ENCODE measurements at regions not wholly inside any gene's neighbourhood (a gene's known extent, or its start where the extent isn't known, plus 50 kb on each side); places are given as distances from the start of the nearest gene placed in this dataset.
A peak's percentile ranks its signal among the peaks of the same experiment; 100 is the strongest.

DNA sequence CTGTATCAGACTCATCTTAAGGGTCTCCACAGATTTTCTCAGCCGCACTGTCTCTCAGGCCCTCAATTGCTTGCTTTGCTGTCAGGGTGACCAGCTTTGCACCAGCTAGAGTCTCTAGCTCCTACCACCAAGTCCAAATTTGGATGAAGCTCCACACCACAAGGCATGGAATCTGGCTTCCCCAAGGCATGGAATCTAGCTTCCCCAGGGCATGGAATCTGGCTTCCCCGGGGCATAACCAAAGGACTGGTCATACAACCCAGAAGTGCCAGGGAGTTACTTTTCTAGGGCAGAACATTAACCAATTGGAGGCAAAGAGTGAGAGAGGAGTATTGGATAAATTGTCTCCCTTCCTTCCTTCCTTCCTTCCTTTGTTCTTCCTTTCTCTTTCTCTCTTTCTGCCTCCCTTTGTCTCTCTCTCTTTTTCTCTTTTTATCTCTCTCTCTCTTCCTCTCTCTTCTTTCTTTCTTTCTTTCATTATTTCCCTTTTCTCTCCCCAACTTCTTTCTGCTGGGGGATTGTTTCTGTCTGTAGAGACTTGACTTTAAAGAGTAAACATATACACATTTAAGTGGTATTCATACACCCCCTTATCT, 76.9 kb upstream of the HAO2 start:
- Histone ChIP-seq H3K27ac (ENCODE audit: low read depth in 2 of 2, low read length in 2 of 2) (no peak overlapping the region), H3K9ac (ENCODE audit: low read length in 3 of 3) (no peak overlapping the region), H3K36me3 (ENCODE audit: control insufficient read depth in 2 of 3, insufficient read depth in 3 of 3, low read length in 3 of 3) (no peaks in the 10 kb centered on the region), H3K4me3 (ENCODE audit: low read length in 3 of 3) (no peak overlapping the region), H3K4me1 (ENCODE audit: control insufficient read depth in 2 of 3, insufficient read depth in 2 of 3, low read depth in 1 of 3, low read length in 3 of 3) (peaks cover 0 to 9% (median 2%) of the 10 kb centered on the region in 3 donors), H3K9me3 (ENCODE audit: control insufficient read depth in 2 of 3, insufficient read depth in 1 of 3, low read length in 3 of 3) (no peaks in the 10 kb centered on the region), H3K27me3 (ENCODE audit: control insufficient read depth, insufficient read depth, low read length) (no peaks in the 10 kb centered on the region)
- FAIRE-seq (no peak), DNase-seq (no peak)
- intact Hi-C loops (cut with DNase I): no loop called here
- TF ChIP-seq, protein P1, sequence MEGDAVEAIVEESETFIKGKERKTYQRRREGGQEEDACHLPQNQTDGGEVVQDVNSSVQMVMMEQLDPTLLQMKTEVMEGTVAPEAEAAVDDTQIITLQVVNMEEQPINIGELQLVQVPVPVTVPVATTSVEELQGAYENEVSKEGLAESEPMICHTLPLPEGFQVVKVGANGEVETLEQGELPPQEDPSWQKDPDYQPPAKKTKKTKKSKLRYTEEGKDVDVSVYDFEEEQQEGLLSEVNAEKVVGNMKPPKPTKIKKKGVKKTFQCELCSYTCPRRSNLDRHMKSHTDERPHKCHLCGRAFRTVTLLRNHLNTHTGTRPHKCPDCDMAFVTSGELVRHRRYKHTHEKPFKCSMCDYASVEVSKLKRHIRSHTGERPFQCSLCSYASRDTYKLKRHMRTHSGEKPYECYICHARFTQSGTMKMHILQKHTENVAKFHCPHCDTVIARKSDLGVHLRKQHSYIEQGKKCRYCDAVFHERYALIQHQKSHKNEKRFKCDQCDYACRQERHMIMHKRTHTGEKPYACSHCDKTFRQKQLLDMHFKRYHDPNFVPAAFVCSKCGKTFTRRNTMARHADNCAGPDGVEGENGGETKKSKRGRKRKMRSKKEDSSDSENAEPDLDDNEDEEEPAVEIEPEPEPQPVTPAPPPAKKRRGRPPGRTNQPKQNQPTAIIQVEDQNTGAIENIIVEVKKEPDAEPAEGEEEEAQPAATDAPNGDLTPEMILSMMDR (IDR thresholded peaks at IDR 0.05; ENCODE audit: borderline replicate concordance, extremely low read depth, insufficient read depth): no peak

DNA sequence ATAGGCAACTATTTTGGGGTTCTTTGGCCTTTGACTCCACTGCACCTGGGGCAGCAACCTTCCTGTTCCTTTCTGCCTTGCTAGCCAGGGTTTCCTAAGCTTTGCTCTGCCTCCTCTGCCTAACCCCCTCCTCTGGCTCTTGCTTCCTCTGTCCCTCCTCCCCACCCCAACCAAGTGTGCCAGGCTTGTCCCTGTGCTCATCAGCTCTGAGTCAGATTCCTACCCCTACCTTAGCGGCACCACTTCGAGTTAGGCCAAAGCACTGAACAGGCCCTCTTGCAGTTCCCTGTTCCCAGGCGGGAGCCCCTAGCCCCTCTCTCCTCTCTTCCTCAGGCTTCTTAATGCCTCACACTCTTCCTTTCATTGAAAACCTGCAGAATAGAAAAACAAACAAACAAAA, 74.8 kb upstream of the HAO2 start:
- Histone ChIP-seq H3K36me3 (ENCODE audit: control insufficient read depth in 2 of 3, insufficient read depth in 3 of 3, low read length in 3 of 3) (no peaks in the 10 kb centered on the region), H3K4me3 (ENCODE audit: low read length in 3 of 3) (no peak overlapping the region), H3K9me3 (ENCODE audit: control insufficient read depth in 2 of 3, insufficient read depth in 1 of 3, low read length in 3 of 3) (no peaks in the 10 kb centered on the region), H3K27ac (ENCODE audit: low read depth in 2 of 2, low read length in 2 of 2) (no peak overlapping the region), H3K27me3 (ENCODE audit: control insufficient read depth, insufficient read depth, low read length) (no peaks in the 10 kb centered on the region), H3K9ac (ENCODE audit: low read length in 3 of 3) (no peak overlapping the region), H3K4me1 (ENCODE audit: control insufficient read depth in 2 of 3, insufficient read depth in 2 of 3, low read depth in 1 of 3, low read length in 3 of 3) (peaks cover 0 to 9% (median 2%) of the 10 kb centered on the region in 3 donors)
- TF ChIP-seq, protein P1 (IDR thresholded peaks at IDR 0.05; ENCODE audit: borderline replicate concordance, extremely low read depth, insufficient read depth): no peak
- DNase-seq: no peak
- intact Hi-C loops (cut with DNase I): no loop called here
- FAIRE-seq: no peak

DNA sequence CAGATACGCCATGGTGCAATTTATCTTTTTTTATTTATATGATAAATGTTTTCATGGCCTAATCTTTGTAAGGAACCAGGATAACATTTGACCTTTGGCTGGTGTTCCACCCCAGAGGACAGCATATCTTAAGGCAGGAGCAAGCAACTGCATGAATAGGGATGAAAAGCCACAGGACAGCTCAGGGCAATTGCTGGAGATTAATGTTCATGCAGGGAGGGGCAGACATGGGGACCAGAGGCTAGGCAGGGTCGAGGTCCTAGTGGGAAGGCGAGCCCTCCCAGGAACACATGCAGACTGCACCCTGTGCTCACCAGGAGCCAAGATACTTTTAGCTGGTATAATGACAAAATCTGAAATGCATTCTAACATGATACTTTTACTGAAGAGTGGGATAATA, 74.4 kb upstream of the HAO2 start:
- TF ChIP-seq, protein P1 (IDR thresholded peaks at IDR 0.05; ENCODE audit: borderline replicate concordance, extremely low read depth, insufficient read depth): no peak
- Histone ChIP-seq H3K27me3 (ENCODE audit: control insufficient read depth, insufficient read depth, low read length) (no peaks in the 10 kb centered on the region), H3K36me3 (ENCODE audit: control insufficient read depth in 2 of 3, insufficient read depth in 3 of 3, low read length in 3 of 3) (no peaks in the 10 kb centered on the region), H3K4me3 (ENCODE audit: low read length in 3 of 3) (no peak overlapping the region), H3K9me3 (ENCODE audit: control insufficient read depth in 2 of 3, insufficient read depth in 1 of 3, low read length in 3 of 3) (no peaks in the 10 kb centered on the region), H3K9ac (ENCODE audit: low read length in 3 of 3) (no peak overlapping the region), H3K4me1 (ENCODE audit: control insufficient read depth in 2 of 3, insufficient read depth in 2 of 3, low read depth in 1 of 3, low read length in 3 of 3) (peaks cover 0 to 9% (median 2%) of the 10 kb centered on the region in 3 donors), H3K27ac (ENCODE audit: low read depth in 2 of 2, low read length in 2 of 2) (no peak overlapping the region)
- no peak for FAIRE-seq
- peak in 2 of 5 donors; percentile 19 to 25 for DNase-seq
- intact Hi-C loops (cut with DNase I): no loop called here

DNA sequence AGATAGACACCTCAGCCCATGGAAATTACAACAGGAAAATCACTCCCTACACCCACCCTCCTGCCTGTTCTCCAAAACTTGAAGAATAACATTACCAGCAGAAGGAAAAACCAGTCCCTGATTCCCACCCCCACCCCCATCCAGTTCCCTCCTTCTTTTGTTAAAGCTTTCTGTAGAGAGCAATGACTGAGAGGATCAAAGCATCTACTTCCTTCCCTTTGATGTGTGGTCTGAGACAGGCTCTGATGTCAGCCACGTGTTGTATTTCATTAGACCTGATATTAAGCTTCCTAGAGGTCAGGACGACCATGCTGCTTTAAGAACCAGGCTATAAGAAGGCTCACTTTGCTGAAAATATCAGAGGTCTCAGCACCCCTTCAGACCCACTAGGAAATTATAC, 73.9 kb upstream of the HAO2 start:
- intact Hi-C loops (cut with DNase I): no loop called here
- no peak for FAIRE-seq
- H3K27ac ChIP-seq (ENCODE audit: low read depth in 2 of 2, low read length in 2 of 2): no peak overlapping the region
- H3K4me3 ChIP-seq (ENCODE audit: low read length in 3 of 3): no peak overlapping the region
- peak in 4 of 5 donors; percentile 48 to 74 (median 59) for DNase-seq
- no peaks in the 10 kb centered on the region for H3K9me3 ChIP-seq (ENCODE audit: control insufficient read depth in 2 of 3, insufficient read depth in 1 of 3, low read length in 3 of 3)
- no peak overlapping the region for H3K9ac ChIP-seq (ENCODE audit: low read length in 3 of 3)
- TF ChIP-seq, protein P1 (IDR thresholded peaks at IDR 0.05; ENCODE audit: borderline replicate concordance, extremely low read depth, insufficient read depth): no peak
- no peaks in the 10 kb centered on the region for H3K27me3 ChIP-seq (ENCODE audit: control insufficient read depth, insufficient read depth, low read length)
- H3K4me1 ChIP-seq (ENCODE audit: control insufficient read depth in 2 of 3, insufficient read depth in 2 of 3, low read depth in 1 of 3, low read length in 3 of 3): peaks cover 0 to 9% (median 2%) of the 10 kb centered on the region in 3 donors
- no peaks in the 10 kb centered on the region for H3K36me3 ChIP-seq (ENCODE audit: control insufficient read depth in 2 of 3, insufficient read depth in 3 of 3, low read length in 3 of 3)
